Midbrain (tissue), 1 donor: ENCODE measurements at regions not wholly inside any gene's neighbourhood (a gene's known extent, or its start where the extent isn't known, plus 50 kb on each side); places are given as distances from the start of the nearest gene placed in this dataset.
"Not testable (repeated sequence)": the region's sequence is repeated elsewhere in the genome, so short reads cannot be mapped to it uniquely, and the experiment has no call there.

Experiments used
- DNase-seq: peaks from one replicate; lab custom pipeline; 2025; lab: John Stamatoyannopoulos, UW

DNA sequence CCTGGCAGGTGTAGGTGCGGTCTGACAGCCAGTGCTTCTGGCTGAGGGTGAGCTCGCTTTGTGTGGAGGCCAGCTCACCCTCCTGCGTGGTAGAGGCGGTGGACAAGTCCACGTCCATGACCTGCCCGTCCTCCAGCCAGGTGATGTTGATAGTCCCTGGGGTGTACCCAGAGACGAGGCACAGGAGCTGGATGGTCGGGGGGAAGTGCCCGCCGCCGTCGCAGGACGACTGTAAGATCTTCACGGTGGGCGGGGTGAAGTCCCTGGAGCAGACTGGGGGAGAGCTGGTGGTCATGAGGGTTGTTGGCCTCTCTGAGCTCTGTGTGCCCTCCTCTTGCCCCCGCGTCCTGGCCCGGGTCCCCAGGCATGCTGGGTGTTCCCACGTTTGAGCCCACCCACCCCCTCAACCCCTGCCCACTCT is 74.6 kb downstream of the TMEM121 start:
- DNase-seq: no peak

DNA sequence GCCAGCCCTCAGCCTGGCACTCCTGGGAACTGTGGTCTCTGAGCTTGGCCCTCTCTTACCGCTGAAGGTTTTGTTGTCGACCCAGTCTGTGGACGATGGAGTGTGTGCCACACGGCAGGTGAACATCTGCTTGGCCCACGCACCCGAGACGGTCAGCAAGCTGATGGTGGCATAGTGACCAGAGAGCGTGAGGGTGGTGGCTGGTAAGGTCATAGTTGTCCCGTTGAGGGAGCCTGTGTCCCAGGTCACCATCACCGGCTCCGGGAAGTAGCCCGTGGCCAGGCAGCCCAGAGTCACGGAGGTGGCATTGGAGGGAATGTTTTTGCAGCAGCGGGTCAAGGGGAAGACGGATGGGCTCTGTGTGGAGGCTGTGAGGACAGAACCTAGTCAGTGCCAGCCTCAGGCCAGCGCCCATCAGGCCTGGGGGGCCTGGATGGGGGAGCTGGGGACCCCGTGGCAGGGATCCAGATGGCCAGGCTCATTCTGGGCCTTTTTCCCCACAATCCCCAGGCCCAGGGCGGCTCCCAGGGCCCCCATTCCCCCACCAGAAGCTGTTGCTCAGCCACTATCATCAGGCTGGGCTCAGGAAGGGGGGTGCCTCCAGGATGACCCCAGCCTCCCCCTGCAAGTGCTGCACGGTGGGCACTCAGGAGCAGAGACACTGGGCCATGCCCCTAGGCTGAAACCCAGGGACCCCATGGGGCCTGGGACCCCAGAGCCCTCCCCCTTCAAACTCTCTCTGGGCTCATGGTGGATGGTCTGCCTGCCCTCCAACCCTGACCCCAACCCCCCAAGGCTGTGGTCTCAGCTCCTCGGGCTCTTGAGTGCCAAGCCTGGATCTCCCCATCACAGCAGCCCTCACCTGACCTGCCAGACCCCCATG is 75.2 kb downstream of the TMEM121 start:
- no peak for DNase-seq

- no peak for DNase-seq
Observed at GRCh38 chr14:105602243-105602750, 75.9 kb downstream of the TMEM121 start.

- DNase-seq: no peak
Observed at GRCh38 chr14:105602799-105603793, 76.7 kb downstream of the TMEM121 start.

- DNase-seq: not testable (repeated sequence)
Observed at GRCh38 chr14:105604531-105605463, 78.4 kb downstream of the TMEM121 start.

GRCh38 chr14:105605464-105606304 is 79.3 kb downstream of the TMEM121 start:
- DNase-seq: no peak

DNA sequence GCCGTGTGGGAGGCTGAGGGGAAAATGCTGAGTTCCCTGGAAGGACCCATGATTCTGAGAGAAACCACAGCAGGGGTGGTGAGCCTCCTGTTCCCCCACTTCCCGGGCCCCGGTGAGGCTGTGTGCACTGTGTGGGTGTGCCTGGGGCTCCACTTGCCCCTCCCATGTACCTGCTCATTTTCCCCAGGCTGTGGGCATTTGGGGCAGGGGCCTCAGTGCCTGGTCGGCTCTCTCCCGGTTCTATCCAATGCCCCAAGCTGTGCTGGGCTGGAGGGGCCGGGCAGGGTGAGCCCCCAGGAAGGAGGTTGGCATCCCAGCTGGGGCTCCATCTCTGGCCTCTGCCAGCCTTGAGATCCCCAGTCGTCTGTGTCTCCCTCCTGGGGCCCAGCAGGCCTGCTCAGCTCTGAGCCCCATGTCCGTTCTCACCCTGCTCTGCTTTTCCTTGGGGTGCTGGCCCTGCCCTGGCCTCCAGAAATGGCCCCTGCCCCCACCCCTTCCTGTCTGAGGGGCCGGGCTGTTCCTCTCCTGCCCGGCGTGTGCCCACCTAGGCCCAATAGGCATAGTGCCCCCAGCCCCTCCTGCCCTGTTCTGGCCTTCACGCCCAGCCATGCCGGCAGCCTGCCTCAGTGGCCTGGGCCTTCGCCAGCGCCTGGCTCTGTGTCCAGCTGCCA is 80.1 kb downstream of the TMEM121 start:
- DNase-seq: not testable (repeated sequence)

DNA sequence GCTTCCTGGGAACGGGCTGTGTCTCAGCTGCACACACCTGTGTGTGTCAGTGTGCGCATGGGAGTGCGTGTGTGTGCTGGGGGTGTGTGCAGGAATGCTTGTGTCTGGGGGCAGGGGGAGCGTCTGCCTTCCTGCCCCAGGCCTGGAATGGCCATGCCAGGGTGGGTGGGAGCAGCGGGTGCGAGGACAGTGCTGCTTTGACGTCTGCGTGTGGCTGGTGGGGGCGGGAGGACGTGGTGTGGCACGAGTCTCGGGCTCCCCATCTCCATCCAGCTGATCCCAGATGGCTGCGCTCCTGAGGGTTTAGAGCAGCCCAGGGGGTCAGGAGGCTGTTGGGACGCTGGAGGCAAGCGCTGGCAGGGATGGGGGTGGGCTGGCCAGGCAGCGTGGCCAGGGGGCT is 80.6 kb downstream of the TMEM121 start:
- not testable (repeated sequence) for DNase-seq

DNA sequence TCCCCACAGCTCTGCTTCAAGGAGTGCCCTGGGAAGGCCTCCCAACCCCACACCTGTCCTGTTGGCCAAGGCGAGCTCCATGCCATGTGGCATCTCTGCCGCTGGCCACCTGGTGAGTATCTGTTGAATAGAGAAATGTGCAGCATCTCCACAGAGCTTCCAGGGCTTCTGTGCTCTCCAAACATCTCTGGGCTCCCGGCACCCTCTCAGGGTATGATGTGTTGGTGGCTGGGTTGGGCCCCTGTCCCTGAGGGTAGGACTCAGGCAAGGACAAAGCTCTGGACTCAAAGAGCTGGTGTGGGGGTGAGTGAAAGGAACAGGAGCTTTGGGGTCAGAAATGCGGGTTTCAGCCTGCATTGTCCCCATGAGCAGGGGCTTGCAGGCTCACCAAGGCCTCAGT is 88.6 kb downstream of the TMEM121 start:
- DNase-seq: not testable (repeated sequence)

DNA sequence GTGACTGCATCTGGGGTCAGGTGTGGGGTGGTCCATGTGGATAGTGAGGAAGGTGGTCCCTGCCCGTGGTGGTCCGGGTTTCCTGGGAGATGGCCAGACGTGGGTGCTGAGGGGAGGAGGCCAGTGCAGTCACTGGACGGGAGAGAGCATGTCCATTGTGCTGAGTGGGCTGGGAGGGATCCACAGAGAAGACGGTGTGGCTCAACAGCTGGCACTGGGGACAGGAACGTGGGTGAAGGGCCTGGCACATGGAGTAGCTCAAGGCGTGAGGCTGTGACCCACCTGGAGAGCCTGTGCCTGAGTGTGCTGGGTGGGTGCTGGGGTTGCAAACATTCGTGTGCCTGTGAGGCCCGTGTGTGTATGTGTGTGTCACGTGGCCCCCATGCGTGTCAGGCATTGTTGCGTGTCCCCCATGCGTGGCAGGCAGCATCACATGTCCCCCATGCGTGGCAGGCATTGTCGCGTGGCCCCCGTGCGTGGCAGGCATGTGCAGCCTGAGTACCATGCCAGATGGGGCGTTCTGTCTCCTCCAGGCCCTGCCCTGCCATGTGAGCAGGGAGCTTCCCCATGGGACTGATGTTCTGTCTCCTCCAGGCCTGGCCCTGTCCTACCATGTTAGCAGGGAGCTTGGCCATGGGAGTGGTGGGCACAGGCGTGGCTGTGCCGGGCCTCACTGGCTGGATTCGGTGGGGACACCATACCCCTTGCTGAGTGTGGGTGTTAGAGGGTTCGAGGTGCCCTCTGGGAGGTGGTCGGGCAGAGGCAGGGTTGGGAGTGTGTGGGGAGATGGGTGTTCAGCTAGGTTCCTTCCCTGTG is 89.8 kb downstream of the TMEM121 start:
- DNase-seq: not testable (repeated sequence)

- DNase-seq: no peak
Observed at GRCh38 chr14:105616802-105617192, 90.4 kb downstream of the TMEM121 start.

- DNase-seq: no peak
Observed at GRCh38 chr14:105617201-105617777, 90.9 kb downstream of the TMEM121 start.

GRCh38 chr14:105617805-105618204 is 91.4 kb downstream of the TMEM121 start:
- not testable (repeated sequence) for DNase-seq

- DNase-seq: not testable (repeated sequence)
Observed at GRCh38 chr14:105619324-105619723, 92.9 kb downstream of the TMEM121 start.

GRCh38 chr14:105620178-105620864 is 93.9 kb downstream of the TMEM121 start:
- not testable (repeated sequence) for DNase-seq

DNA sequence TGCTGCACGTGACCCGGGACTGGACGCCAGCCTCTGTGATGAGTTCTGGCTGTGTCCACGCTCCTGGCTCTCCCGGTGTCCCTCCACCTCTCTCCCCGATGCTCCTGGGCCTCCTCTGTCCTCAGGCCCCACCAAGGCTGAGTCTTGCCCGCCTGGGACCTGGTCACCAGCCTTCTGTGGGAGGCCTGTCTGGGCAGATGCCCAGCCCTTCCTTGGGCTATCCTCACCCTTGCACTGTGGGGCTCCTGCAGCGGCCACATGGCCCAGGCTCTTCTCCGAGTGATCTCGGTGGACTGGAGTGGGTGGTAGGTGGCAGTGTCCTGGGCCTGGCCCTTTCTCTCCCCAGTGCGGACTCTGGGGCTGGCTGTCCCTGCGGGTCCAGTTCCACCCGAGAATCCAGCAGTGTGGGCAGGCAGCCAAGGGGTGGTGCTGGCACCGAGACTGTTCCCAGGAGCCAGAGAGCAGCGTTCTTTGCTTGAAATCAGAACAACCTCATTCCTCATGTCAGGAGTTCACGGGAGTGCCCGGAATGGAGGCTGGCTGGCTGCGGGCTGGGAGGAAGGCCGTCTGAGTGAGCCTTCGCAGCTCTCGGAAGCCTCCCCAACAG is 94.6 kb downstream of the TMEM121 start:
- DNase-seq: not testable (repeated sequence)
